Tibial nerve (tissue), 4 donors: ENCODE measurements at regions not wholly inside any gene's neighbourhood (a gene's known extent, or its start where the extent isn't known, plus 50 kb on each side); places are given as distances from the start of the nearest gene placed in this dataset.

Experiments
- CTCF ChIP-seq, 5 experiments: fragments of 200-600 bp in 3 of 5; fragments of 450-650 bp in 2 of 5; sonication (generic) in 3 of 5; IDR thresholded peaks; one replicate each; pipeline ENCODE4 v1.5.1; 2016 to 2019; ENCODE audit warnings: antibody characterized with exemption in 5 of 5, mild to moderate bottlenecking in 3 of 5, moderate library complexity in 2 of 5
- EP300 ChIP-seq, 2 donors: sonication (generic); formaldehyde crosslinking; IDR thresholded peaks; one replicate each; pipeline ENCODE4 v1.6.1; 2017; ENCODE audit warnings: antibody characterized with exemption in 2 of 2, mild to moderate bottlenecking in 1 of 2
- POLR2A ChIP-seq, 2 donors: fragments of 450-650 bp; IDR thresholded peaks; one replicate each; pipeline ENCODE4 v1.6.1; 2017; ENCODE audit warnings: antibody characterized with exemption in 2 of 2, mild to moderate bottlenecking in 2 of 2, moderate library complexity in 2 of 2

- TF ChIP-seq CTCF (IDR thresholded peaks at IDR 0.05) (no peak), EP300 (IDR thresholded peaks at IDR 0.05) (no peak), POLR2A (IDR thresholded peaks at IDR 0.05) (no peak)
These were observed 383.6 kb upstream of the NR2F2 start for GRCh38 chr15:95946926-95947325.
